K562 (cell line): ENCODE measurements at regions not wholly inside any gene's neighbourhood (a gene's known extent, or its start where the extent isn't known, plus 50 kb on each side); places are given as distances from the start of the nearest gene placed in this dataset.
A peak's percentile ranks its signal among the peaks of the same experiment; 100 is the strongest.

Experiments
- ATAC-seq: fragments of 200-7000 bp; cut with Tn5 transposase; 3 replicates; pipeline ENCODE4 v1.9.1; 2020; ENCODE audit warnings: moderate library complexity
- BruUV-seq: library from RNA; stranded (reverse); fragments of 400-500 nt; replicated peaks from 2 replicates; lab custom pipeline; 2021; lab: Mats Ljungman, UMichigan
- CTCF ChIA-PET: fragments of 300-600 bp; formaldehyde crosslinking; extraction: SDS; loops from one replicate; lab custom pipeline; 2021; ENCODE audit warnings: low intra/inter-chr PET ratio; lab: Yijun Ruan, JAX
- POLR2A ChIA-PET: fragments of 300-600, 350-650 bp; sonication (Branson Sonifier 250); formaldehyde crosslinking; extraction: SDS; loops from one replicate; lab custom pipeline; 2021; ENCODE audit warnings: antibody characterized with exemption, inconsistent platforms; lab: Yijun Ruan, JAX
- DNase-seq, 4 experiments: peaks; one replicate each; pipeline versions ENCODE4 v3.0.0 to v3.0.0-alpha.2; 2011 to 2018; ENCODE audit warnings: low spot score in 3 of 4, mixed read lengths in 3 of 4; ENCODE audit errors: extremely low read depth in 1 of 4
- FAIRE-seq: peaks from 2 replicates; lab custom pipeline; 2011; peaks lifted over from hg19 to GRCh38; lab: Jason Lieb, UNC
- H2AFZ ChIP-seq: 2 replicates; pipeline ENCODE4 v1.6.0; 2011; ENCODE audit warnings: low read depth, low read length, control low read depth, inconsistent platforms
- H3K27ac ChIP-seq: fragments of 200-600 bp; 3 replicates; pipeline ENCODE4 v1.8.0; 2011; ENCODE audit warnings: low read depth, mild to moderate bottlenecking, control low read depth, inconsistent platforms, low read length, moderate library complexity, mixed read lengths; ENCODE audit errors: extremely low read depth
- H3K27me3 ChIP-seq, 2 experiments: fragments of 300-600 bp in 1 of 2; 2 replicates in 1 of 2; 3 replicates in 1 of 2; pipeline versions ENCODE4 v1.6.0 to v1.8.0; 2011; ENCODE audit warnings: inconsistent platforms in 2 of 2, low read length in 2 of 2, mild to moderate bottlenecking in 1 of 2, mixed read lengths in 1 of 2, moderate library complexity in 1 of 2; ENCODE audit not compliant: control insufficient read depth in 2 of 2, insufficient read depth in 2 of 2
- H3K36me3 ChIP-seq: fragments of 300-600 bp; 3 replicates; pipeline ENCODE4 v1.8.0; 2011; ENCODE audit warnings: mild to moderate bottlenecking, low read length, inconsistent platforms; ENCODE audit not compliant: control insufficient read depth, insufficient read depth
- H3K4me1 ChIP-seq, 2 experiments: fragments of 200-600 bp in 1 of 2; replicated peaks in 1 of 2; 2 replicates in 1 of 2; 3 replicates in 1 of 2; pipeline versions ENCODE4 v1.5.1 to v1.8.0; 2011; ENCODE audit warnings: inconsistent platforms in 2 of 2, low read length in 2 of 2, mild to moderate bottlenecking in 1 of 2, mixed read lengths in 1 of 2, moderate library complexity in 1 of 2; ENCODE audit not compliant: control insufficient read depth in 2 of 2, insufficient read depth in 2 of 2
- H3K4me2 ChIP-seq: 2 replicates; pipeline ENCODE4 v1.6.1; 2011; ENCODE audit warnings: low read length, control low read depth, inconsistent platforms, mixed read lengths; ENCODE audit not compliant: insufficient read depth
- H3K4me3 ChIP-seq: fragments of 200-600 bp; sonication (generic), shearing (Covaris generic); 2 replicates; pipeline ENCODE4 v1.5.1; 2016; ENCODE audit warnings: control low read depth, inconsistent platforms
- H3K79me2 ChIP-seq: fragments of 200-600 bp; 3 replicates; pipeline ENCODE4 v1.8.0; 2011; ENCODE audit warnings: low read length, inconsistent platforms; ENCODE audit not compliant: control insufficient read depth, insufficient read depth
- H3K9ac ChIP-seq, 2 experiments: 2 replicates each; pipeline versions ENCODE4 v1.6.0 to v1.6.1; 2011; ENCODE audit warnings: low read depth in 2 of 2, low read length in 2 of 2, control low read depth in 1 of 2, inconsistent platforms in 1 of 2, mild to moderate bottlenecking in 1 of 2, mixed read lengths in 1 of 2; ENCODE audit not compliant: insufficient read depth in 1 of 2
- H3K9me1 ChIP-seq: one replicate; pipeline ENCODE4 v1.6.0; 2011; ENCODE audit warnings: inconsistent platforms, mild to moderate bottlenecking, low read length, moderate library complexity; ENCODE audit not compliant: control insufficient read depth, insufficient read depth
- H3K9me3 ChIP-seq: replicated peaks from 2 replicates; pipeline ENCODE4 v1.5.1; 2011; ENCODE audit warnings: low read depth, low read length, inconsistent platforms; ENCODE audit not compliant: control insufficient read depth, insufficient read depth
- H4K20me1 ChIP-seq: replicated peaks from 2 replicates; pipeline ENCODE4 v1.6.1; 2011; ENCODE audit warnings: low read length, inconsistent platforms, mixed read lengths; ENCODE audit not compliant: control insufficient read depth, insufficient read depth
- C11orf30 ChIP-seq: fragments of 450-650 bp; IDR thresholded peaks from 2 replicates; pipeline ENCODE4 v1.6.1; 2016; ENCODE audit warnings: low read depth, mild to moderate bottlenecking
- CBX1 ChIP-seq: sonication (generic); IDR thresholded peaks from 2 replicates; pipeline ENCODE4 v1.6.1; 2016; ENCODE audit warnings: antibody characterized with exemption, low read depth, mild to moderate bottlenecking
- CHAMP1 ChIP-seq: fragments of 450-650 bp; IDR thresholded peaks from 2 replicates; pipeline ENCODE4 v1.6.1; 2016; ENCODE audit warnings: mild to moderate bottlenecking
- KLF6 ChIP-seq: fragments of 250-450 bp; sonication (Bioruptor Pico); IDR thresholded peaks from 2 replicates; pipeline ENCODE4 v1.4.0; 2020; ENCODE audit warnings: mild to moderate bottlenecking, moderate library complexity, borderline replicate concordance
- MXI1 ChIP-seq: IDR thresholded peaks from 2 replicates; pipeline ENCODE4 v1.6.1; 2011; ENCODE audit warnings: low read depth, mild to moderate bottlenecking, improper control_type of control experiment, low read length
- NFXL1 ChIP-seq: fragments of 450-650 bp; formaldehyde crosslinking; IDR thresholded peaks from 2 replicates; pipeline ENCODE4 v1.4.0; 2021; ENCODE audit warnings: mild to moderate bottlenecking
- RB1 ChIP-seq: fragments of 450-650 bp; IDR thresholded peaks from 2 replicates; pipeline ENCODE4 v1.6.1; 2017; ENCODE audit warnings: low read depth, mild to moderate bottlenecking
- SAFB2 ChIP-seq: fragments of 200-400 bp; formaldehyde crosslinking; IDR thresholded peaks from 2 replicates; pipeline ENCODE4 v1.6.1; 2018; ENCODE audit warnings: borderline replicate concordance, low read length, low read depth, moderate library complexity; ENCODE audit not compliant: severe bottlenecking
- TRIM24 ChIP-seq, 2 experiments: fragments of 450-650 bp; IDR thresholded peaks; 2 replicates each; pipeline ENCODE4 v1.6.1; 2016
- ZNF316 ChIP-seq: fragments of 450-650 bp; IDR thresholded peaks from 2 replicates; pipeline ENCODE4 v1.6.1; 2016
- WGBS: fragments of 100-300 bp; shearing (Covaris generic); methylation state at CpG from one replicate; pipeline ENCODE4 v1.1.6; 2016; ENCODE audit warnings: low coverage, mixed read lengths; ENCODE audit not compliant: insufficient coverage; ENCODE audit errors: missing lambda C conversion rate; 5-methylcytosine and 5-hydroxymethylcytosine counted together
- in situ Hi-C: fragments of 300-500 bp; cut with MboI; formaldehyde crosslinking; loops from 4 replicates; pipeline ENCODE4 v1.15.0; 2018; ENCODE audit warnings: inconsistent platforms, mixed read lengths
- intact Hi-C: fragments of 100-400 bp; cut with micrococcal nuclease; formaldehyde crosslinking; loops from 2 replicates; pipeline ENCODE4 v1.14.2; 2022
- TF ChIP-seq, protein P1 (sequence below): sonication (generic); formaldehyde crosslinking; IDR thresholded peaks from 2 replicates; pipeline ENCODE4 v1.8.0; 2022; ENCODE audit warnings: mild to moderate bottlenecking, missing genetic modification reagents

GRCh38 chr4:126761947-126762662 is 870.7 kb upstream of the INTU start:
- H3K27me3 ChIP-seq = no peaks in the 10 kb centered on the region
- H3K4me2 ChIP-seq = no peak overlapping the region
- no peak overlapping the region for H3K4me3 ChIP-seq
- CTCF ChIA-PET = no interaction called here
- no peaks in the 10 kb centered on the region for H4K20me1 ChIP-seq
- peaks cover 17% of the 10 kb centered on the region; the same call in 2 of the 3 replicates for H3K79me2 ChIP-seq
- WGBS = 79% methylated on average over 1 of the region's 1 CpG
- intact Hi-C loops = no loop called here
- BruUV-seq = no TSS peak
- H3K9me3 ChIP-seq = no peaks in the 10 kb centered on the region; the same call in 1 of the 2 replicates
- ATAC-seq (no peak), DNase-seq (no peak), FAIRE-seq (no peak)
- no peak overlapping the region for H3K27ac ChIP-seq
- H3K4me1 ChIP-seq = 0 out of 5 replicates have a peak, but pooled peaks cover 0 to 2% of the 10 kb centered on the region in 2 experiments
- H3K36me3 ChIP-seq = peaks cover 29% of the 10 kb centered on the region
- H3K9ac ChIP-seq = no peak overlapping the region
- TF ChIP-seq SAFB2 = no peak
- TF ChIP-seq C11orf30 = peak; percentile 63
- TF ChIP-seq ZNF316 = peak; percentile 86
- TF ChIP-seq NFXL1 (CRISPR knock-in tag) = no peak
- TF ChIP-seq CBX1 = no peak
- H2AFZ ChIP-seq = no peak overlapping the region
- in situ Hi-C loops = no loop called here
- POLR2A ChIA-PET = no interaction called here
- no peaks in the 10 kb centered on the region for H3K9me1 ChIP-seq

DNA sequence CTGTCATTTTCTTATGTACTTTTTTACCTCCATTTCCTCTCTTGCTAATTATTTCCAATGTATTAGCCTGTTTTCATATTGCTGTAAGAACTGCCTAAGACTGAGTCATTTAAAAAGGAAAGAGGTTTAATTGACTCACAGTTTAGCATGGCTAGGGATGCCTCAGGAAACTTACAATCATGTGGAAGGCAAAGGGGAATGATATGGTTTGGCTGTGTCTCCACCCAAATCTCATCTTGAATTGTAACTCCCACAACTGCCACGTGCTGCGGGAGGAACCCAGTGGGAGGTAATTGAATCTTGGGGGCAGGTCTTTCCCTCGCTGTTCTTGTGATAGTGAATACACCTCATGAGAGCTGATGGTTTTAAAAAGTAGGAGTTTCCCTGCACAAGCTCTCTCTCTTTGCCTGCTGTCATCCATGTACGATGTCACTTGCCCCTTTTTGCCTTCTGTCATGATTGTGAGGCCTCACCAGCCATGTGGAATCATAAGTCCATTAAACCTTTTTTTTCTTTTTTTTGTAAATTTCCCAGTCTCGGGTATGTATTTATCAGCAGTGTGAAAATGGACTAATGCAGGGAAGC is 870.0 kb upstream of the INTU start:
- no peak overlapping the region for H2AFZ ChIP-seq
- ATAC-seq = no peak
- WGBS = 52% methylated on average over 5 of the region's 5 CpGs
- no peak for TF ChIP-seq RB1
- no peak for TF ChIP-seq KLF6 (CRISPR knock-in tag)
- TF ChIP-seq CHAMP1 = peak; percentile 65; the same call in 1 of the 2 replicates
- TF ChIP-seq, protein P1, sequence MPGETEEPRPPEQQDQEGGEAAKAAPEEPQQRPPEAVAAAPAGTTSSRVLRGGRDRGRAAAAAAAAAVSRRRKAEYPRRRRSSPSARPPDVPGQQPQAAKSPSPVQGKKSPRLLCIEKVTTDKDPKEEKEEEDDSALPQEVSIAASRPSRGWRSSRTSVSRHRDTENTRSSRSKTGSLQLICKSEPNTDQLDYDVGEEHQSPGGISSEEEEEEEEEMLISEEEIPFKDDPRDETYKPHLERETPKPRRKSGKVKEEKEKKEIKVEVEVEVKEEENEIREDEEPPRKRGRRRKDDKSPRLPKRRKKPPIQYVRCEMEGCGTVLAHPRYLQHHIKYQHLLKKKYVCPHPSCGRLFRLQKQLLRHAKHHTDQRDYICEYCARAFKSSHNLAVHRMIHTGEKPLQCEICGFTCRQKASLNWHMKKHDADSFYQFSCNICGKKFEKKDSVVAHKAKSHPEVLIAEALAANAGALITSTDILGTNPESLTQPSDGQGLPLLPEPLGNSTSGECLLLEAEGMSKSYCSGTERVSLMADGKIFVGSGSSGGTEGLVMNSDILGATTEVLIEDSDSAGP (CRISPR knock-in tag) = no peak
- peak in 1 of 2 experiments; percentile 51; a peak in 1 of 4 replicates for TF ChIP-seq TRIM24 (IDR thresholded peaks at IDR 0.05)
- no peak for TF ChIP-seq C11orf30
- no peak for TF ChIP-seq MXI1

More for the DNA sequence above, 870.0 kb upstream of the INTU start:
- no peaks in the 10 kb centered on the region for H3K9me1 ChIP-seq
- CTCF ChIA-PET = interaction anchor here (0.5 kb wide), 1 partner anchor 245 kb away, joined by 3 read pairs; no protein-coding TSS in a partner anchor
- BruUV-seq = no TSS peak
- H3K79me2 ChIP-seq = peaks cover 20% of the 10 kb centered on the region; the same call in 2 of the 3 replicates
- no peaks in the 10 kb centered on the region for H4K20me1 ChIP-seq
- H3K36me3 ChIP-seq = peaks cover 31% of the 10 kb centered on the region
- H3K27me3 ChIP-seq = no peaks in the 10 kb centered on the region
- no peak overlapping the region for H3K4me3 ChIP-seq
- DNase-seq (no peak), FAIRE-seq (no peak)
- intact Hi-C loops (no loop called here), in situ Hi-C loops (no loop called here)
- POLR2A ChIA-PET = no interaction called here
- no peak overlapping the region for H3K9ac ChIP-seq
- H3K4me2 ChIP-seq = no peak overlapping the region
- no peak overlapping the region for H3K27ac ChIP-seq
- H3K4me1 ChIP-seq = no peaks in the 10 kb centered on the region
- no peaks in the 10 kb centered on the region; the same call in 1 of the 2 replicates for H3K9me3 ChIP-seq
